Neural crest cell (in vitro differentiated cells): ENCODE measurements at regions not wholly inside any gene's neighbourhood (a gene's known extent, or its start where the extent isn't known, plus 50 kb on each side); places are given as distances from the start of the nearest gene placed in this dataset.
"Not testable (repeated sequence)": the region's sequence is repeated elsewhere in the genome, so short reads cannot be mapped to it uniquely, and the experiment has no call there.

Experiments
- DNase-seq: peaks from one replicate; pipeline ENCODE4 v3.0.0; 2021; ENCODE audit warnings: low read depth, mixed read lengths, low spot score
- H3K27ac Mint-ChIP-seq: one replicate; pipeline ENCODE4 v1.8.0; 2021; ENCODE audit warnings: mild to moderate bottlenecking, mixed read lengths; ENCODE audit not compliant: unreplicated experiment
- H3K27me3 Mint-ChIP-seq: 2 replicates; pipeline ENCODE4 v1.8.0; 2021; ENCODE audit warnings: low read depth, mild to moderate bottlenecking, mixed read lengths
- H3K36me3 Mint-ChIP-seq: 2 replicates; pipeline ENCODE4 v1.8.0; 2021; ENCODE audit warnings: low read depth, mild to moderate bottlenecking, mixed read lengths
- H3K4me1 Mint-ChIP-seq: 2 replicates; pipeline ENCODE4 v1.8.0; 2021; ENCODE audit warnings: mixed read lengths
- H3K4me3 Mint-ChIP-seq: one replicate; pipeline ENCODE4 v1.8.0; 2021; ENCODE audit warnings: mild to moderate bottlenecking, mixed read lengths
- H3K9me3 Mint-ChIP-seq: 2 replicates; pipeline ENCODE4 v1.8.0; 2021; ENCODE audit warnings: mixed read lengths
- CTCF ChIP-seq: fragments of 200-600 bp; sonication (generic); conservative IDR thresholded peaks from 2 replicates; pipeline ENCODE4 v1.5.0; 2021; ENCODE audit warnings: antibody characterized with exemption, mild to moderate bottlenecking

GRCh38 chr12:29026419-29026818, 122.7 kb upstream of the FAR2 start:
- H3K27me3 Mint-ChIP-seq: no peaks in the 10 kb centered on the region
- no peaks in the 10 kb centered on the region for H3K9me3 Mint-ChIP-seq
- H3K4me3 Mint-ChIP-seq: no peak overlapping the region
- no peaks in the 10 kb centered on the region for H3K4me1 Mint-ChIP-seq
- H3K27ac Mint-ChIP-seq: no peak overlapping the region
- TF ChIP-seq CTCF: no peak
- no peaks in the 10 kb centered on the region for H3K36me3 Mint-ChIP-seq
- no peak for DNase-seq

- not testable (repeated sequence) for H3K4me3 Mint-ChIP-seq, DNase-seq, H3K9me3 Mint-ChIP-seq, H3K27ac Mint-ChIP-seq, H3K4me1 Mint-ChIP-seq, H3K27me3 Mint-ChIP-seq, H3K36me3 Mint-ChIP-seq
Observed at GRCh38 chr12:29029484-29029883, 119.6 kb upstream of the FAR2 start.

- TF ChIP-seq CTCF: no peak
- no peaks in the 10 kb centered on the region for H3K4me1 Mint-ChIP-seq
- H3K4me3 Mint-ChIP-seq: no peak overlapping the region
- DNase-seq: no peak
- H3K36me3 Mint-ChIP-seq: no peaks in the 10 kb centered on the region
- H3K9me3 Mint-ChIP-seq: no peaks in the 10 kb centered on the region
- H3K27me3 Mint-ChIP-seq: no peaks in the 10 kb centered on the region
- H3K27ac Mint-ChIP-seq: no peak overlapping the region
Observed at GRCh38 chr12:29030006-29030405, 119.1 kb upstream of the FAR2 start.

- Mint-ChIP-seq H3K9me3 (no peaks in the 10 kb centered on the region), H3K36me3 (no peaks in the 10 kb centered on the region), H3K4me1 (no peaks in the 10 kb centered on the region), H3K27me3 (no peaks in the 10 kb centered on the region), H3K4me3 (no peak overlapping the region), H3K27ac (no peak overlapping the region)
- no peak for TF ChIP-seq CTCF
- DNase-seq: no peak
Observed at GRCh38 chr12:29032446-29032845, 116.6 kb upstream of the FAR2 start.

GRCh38 chr12:29033519-29033918, 115.6 kb upstream of the FAR2 start:
- no peak for DNase-seq
- Mint-ChIP-seq H3K27me3 (no peaks in the 10 kb centered on the region), H3K27ac (no peak overlapping the region), H3K36me3 (no peaks in the 10 kb centered on the region), H3K4me1 (no peaks in the 10 kb centered on the region), H3K4me3 (no peak overlapping the region), H3K9me3 (no peaks in the 10 kb centered on the region)
- TF ChIP-seq CTCF: no peak

- DNase-seq: no peak
- Mint-ChIP-seq H3K9me3 (peaks cover 3% of the 10 kb centered on the region), H3K4me3 (no peak overlapping the region)
Observed at GRCh38 chr12:29035112-29035511, 114.0 kb upstream of the FAR2 start.

More at GRCh38 chr12:29035112-29035511, 114.0 kb upstream of the FAR2 start:
- Mint-ChIP-seq H3K36me3 (no peaks in the 10 kb centered on the region), H3K27me3 (no peaks in the 10 kb centered on the region), H3K27ac (no peak overlapping the region), H3K4me1 (no peaks in the 10 kb centered on the region)
- TF ChIP-seq CTCF: no peak
